Activated CD8-positive, alpha-beta memory T cell treated with anti-CD3 and anti-CD28 coated beads for 48 hours (primary cell): ENCODE measurements at regions not wholly inside any gene's neighbourhood (a gene's known extent, or its start where the extent isn't known, plus 50 kb on each side); places are given as distances from the start of the nearest gene placed in this dataset.

ENCODE experiments used
- DNase-seq, 3 experiments: peaks; one replicate each; pipeline ENCODE4 v3.0.0-alpha.2; 2020; ENCODE audit warnings: low read depth in 2 of 3, low spot score in 2 of 3

DNA sequence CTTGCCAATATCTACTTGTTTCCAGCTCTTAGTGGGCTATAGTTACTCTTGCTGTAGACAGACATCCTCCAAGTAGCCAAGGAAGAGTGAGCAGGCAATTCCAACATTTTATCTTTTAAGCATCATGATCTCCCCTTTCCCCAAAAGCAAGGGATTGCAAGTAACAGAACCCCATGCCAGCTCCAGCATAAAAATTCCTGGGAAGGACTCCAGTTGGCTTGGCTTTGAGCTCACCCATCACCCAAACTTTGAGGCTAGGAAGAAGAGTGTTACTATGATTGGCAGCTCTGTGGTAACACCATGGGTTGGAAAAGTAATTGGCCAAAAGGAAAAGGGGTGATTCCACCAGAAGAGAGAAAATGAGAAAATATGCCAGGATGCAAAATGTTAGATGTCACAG lies 1086.4 kb upstream of the RBFOX1 start:
- DNase-seq = no peak

DNA sequence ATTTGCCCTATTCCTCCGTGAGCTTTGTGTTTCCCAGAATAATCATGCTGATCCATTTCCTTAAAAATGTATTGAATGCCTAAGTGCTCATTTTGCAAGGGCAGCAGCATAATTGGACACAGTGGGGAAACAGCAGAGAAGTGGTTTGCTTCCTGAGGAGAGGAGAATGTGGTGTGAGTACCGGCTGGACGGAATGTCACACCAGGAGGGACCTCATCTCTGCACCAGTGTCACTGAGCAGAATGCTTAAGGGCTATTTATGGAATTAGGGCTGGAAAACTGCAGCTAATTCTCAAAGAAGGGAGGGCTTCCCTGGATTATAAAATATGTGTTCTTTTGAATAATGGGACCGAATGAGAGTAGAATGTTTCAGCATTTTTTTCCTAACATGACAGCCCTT lies 1100.6 kb upstream of the RBFOX1 start:
- DNase-seq = no peak

DNA sequence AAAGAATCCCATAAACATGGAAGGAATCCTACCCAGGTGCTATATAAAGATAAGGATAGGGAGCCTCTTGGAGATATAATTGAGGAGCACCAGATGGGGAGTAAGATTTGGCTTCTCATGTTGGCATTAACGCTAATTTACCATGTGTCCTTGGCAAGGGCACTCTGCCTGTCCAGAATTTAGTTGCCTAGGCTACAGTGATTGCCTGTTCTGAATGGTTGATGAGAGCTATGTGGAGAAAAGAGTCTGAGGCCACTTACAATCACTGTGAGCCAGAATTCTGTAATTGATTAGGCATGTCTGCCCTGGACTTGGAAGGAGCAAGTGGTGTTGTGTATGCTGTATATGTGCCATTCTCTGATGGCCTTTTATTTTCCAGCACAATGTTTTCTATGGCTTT lies 1101.2 kb upstream of the RBFOX1 start:
- no peak for DNase-seq

DNA sequence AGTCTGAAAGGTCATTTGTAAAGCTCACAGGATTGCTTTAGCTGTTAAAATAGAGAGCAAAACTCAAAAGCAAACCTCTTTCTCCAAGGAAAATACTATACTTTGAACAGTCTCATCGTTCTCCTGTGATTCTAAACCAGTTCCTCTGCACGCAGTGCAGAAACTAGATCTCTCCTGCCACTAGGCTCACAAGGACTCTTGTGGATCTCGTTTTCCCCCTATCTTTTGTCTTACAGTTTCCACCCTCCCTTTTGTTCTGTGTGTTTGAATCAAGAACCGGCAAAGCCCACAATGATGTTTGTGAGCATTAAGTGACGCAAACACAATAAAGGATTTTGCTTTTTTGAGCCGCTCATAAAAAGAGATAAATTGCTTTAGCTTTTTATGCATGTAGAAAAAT lies 1103.5 kb upstream of the RBFOX1 start:
- no peak for DNase-seq

DNA sequence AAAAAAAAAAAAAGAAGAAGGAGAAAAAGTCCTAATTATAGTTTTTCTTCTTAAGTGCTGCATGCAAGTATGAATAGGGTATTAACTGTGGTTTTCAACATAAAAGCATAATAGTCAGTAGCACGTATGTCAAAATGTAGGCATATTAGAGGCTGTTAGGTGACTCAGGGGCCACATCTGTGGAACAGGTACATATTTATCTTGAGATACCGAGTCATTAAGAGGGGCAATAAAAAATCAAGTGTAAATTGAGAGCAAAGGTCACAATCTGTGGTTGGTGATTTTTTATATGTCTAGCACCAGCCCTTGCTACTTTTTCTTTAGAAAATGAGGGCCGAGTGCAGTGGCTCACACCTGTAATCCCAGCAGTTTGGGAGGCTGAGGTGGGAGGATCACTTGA lies 1113.8 kb upstream of the RBFOX1 start:
- DNase-seq = no peak

DNA sequence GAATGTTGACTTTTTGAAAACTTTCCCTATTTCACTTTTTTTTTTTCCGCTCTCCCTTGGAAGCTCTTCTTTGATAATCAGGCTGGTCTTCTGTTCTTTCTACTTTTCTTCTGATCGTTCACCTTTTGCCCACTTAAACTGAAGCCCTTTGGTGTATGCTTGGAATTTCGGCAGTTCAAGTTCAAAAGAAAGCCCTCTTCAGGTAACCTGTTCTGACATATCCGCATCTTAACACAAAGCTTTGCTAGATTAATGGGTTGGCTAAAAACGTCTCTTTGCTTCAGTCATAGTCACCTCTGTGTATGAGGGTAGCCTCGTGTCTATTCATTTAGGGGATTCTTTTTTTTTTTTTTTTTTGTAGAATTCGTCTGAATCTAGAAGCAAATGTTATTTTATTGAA lies 1115.8 kb upstream of the RBFOX1 start:
- DNase-seq = no peak

DNA sequence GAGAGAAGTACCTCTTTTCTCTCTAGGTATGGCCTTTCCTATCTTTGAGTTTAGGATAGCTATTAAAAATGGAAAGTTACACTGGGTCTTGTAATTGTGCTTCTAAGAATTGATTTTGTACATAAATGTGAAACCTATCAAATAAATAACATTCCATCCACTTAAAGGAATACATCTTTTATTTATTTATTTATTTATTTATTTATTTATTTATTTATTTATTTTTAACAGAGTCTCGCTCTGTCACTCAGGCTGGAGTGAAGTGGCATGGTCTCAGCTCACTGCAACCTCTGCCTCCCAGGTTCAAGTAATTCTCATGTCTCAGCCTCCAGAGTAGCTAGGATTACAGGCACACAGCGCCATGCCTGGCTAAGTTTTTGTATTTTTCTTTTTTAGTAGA lies 1114.0 kb upstream of the EEF2KMT start:
- no peak for DNase-seq

DNA sequence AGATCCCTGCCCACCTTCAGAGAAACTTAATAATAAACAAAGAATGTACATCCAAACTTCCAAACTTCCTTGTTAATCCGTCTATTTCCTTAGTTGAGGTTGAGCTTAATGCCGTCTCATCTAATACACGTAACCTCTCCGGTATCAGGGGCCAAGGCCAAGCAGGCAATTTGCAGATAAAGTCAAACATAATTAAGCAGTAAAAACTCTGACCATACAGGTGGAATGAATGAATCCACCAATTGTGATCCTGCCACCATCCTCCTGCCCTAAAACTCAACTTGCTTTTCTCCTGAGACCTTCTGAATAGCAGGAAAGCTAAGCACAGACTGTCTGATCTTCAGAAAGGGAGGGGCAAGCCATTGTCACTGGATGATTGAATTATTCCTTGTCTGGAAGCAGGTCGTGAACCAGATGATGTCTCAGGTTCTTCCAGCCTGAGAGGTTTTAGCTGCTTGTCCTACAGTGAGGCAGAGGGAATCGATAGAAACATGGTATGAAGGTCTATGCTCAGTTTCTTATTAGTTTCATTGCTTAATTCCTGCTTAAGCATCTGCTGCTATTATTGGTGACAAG lies 1111.8 kb upstream of the EEF2KMT start:
- no peak for DNase-seq

DNA sequence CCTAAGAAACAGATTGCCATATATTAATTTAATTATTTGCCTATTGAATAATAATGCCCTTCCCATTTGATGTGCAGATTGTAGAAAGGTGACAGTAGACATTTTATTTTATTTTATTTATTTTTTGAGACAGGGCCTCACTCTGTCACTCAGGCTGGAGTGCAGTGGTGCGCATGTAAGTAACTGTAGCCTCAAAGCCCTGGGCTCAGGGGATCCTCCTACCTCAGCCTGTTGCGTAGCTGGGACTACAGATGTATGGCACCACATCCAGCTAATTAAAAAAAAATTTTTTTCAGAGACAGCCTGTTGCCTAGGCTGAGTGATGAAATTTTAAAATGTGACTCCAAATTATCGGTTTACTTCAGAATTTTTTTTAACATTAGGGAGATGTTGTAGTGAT lies 1110.0 kb upstream of the EEF2KMT start:
- no peak for DNase-seq

DNA sequence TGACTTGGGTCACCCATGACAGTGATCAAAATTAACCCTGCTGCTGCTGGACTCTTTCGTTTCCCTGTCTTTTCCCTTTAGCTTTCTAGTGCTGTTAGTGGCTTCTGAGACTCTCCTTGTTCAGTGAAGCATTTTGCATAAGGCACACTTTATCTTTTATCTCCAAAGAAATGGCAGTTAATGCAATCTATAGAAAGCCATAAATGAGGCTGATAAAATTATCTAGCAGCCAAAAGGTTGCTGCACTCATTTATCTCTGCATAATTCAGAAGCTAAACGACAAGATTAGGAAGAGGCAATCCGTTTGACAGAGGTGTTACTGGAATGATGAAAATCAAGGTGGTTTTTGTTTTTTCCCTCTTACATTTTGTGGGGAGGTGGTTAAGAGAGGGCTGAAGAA lies 1109.5 kb upstream of the EEF2KMT start:
- no peak for DNase-seq

DNA sequence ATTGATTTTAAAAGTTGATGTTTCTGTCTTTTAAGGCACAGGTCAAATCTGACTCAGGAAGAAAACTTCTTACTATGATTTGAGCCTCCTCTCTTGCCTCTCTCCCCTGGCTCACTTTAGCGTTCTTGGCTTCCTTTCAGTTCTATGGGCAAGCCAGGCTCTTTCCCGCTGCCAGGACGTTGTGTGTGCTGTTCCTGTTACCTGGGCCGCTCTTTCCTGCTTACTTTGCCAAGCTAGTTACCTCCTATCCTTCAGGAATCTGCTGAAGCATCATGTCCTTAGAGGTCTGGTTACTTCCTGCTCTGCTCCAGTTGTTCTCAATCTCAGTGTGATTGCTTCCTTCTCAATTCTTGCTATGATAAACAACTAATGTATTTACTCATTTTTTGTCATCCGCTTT lies 1108.5 kb upstream of the EEF2KMT start:
- DNase-seq = no peak

DNA sequence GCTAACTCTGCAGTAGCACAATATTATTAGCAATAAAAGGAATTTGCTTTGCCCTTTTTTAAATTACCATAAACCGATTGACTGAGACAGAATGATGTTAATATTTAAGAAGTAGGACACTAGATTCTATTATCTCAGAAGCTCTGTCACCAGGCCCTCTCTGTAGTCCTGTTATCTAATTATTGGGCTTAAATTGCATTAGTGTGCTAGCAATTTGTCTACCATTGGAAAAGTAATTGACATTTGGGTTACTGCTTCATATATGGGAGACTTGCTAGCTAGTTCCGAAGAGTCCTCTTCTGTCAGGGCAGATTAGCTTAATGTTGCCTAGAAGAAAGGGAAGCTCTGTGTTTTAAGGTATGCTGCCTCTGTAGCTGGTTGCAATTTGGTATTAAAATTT lies 1107.3 kb upstream of the EEF2KMT start:
- DNase-seq = no peak

DNA sequence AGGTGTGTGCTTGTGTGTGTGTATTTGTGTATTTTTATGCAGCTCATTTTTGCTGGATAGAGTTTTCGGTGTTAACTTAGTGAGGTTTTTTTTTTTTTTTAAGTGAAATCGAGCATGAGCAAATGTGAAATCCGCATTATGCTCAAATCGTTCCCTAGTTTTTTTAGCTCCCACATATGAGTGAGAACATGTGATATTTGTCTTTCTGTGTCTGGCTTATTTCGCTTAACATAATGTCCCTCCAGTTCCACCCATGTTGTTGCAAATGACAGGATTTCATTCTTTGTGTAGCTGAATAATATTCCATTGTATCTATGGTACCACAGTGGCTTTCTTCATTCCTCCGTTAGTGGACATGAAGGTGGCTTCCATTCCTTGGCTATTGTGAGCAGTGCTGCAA lies 1103.3 kb upstream of the EEF2KMT start:
- DNase-seq = no peak

DNA sequence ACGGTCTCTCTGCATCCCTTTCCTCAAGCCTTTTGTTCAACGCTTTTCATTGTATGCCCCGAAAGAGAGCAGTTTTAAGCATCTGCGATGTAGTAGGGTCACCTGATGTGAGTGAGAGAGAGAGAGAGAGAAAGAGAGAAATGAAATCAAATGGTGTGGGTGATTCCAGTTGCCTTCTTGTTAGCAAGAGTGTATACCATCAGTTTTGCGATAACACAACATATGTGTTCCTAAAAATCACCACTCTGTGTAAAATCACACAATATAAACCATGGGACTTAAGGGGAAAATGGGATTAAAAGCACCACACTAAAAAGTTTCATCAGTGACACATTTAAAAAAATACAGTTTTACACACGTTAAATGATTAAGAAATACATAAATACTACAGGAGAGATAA lies 1102.7 kb upstream of the EEF2KMT start:
- no peak for DNase-seq

DNA sequence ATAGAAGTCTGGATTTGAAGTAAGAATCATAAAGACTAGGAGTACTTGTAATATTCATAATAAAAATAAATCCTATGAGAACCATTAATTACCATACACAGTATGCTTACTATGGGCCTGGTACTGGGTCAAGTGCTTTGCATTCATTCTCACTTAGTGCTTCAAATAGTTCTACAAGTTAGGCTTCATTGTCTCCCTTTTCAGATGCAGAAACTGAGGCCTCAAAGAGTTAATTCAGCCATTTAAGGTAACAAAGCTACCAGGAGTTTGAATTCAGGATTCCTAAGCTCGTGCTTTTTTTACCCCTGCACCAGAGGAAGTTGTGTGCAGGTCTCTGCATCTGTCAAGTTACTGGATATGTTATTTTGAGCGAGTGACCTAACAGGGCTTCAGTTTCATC lies 1098.4 kb upstream of the EEF2KMT start:
- no peak for DNase-seq

DNA sequence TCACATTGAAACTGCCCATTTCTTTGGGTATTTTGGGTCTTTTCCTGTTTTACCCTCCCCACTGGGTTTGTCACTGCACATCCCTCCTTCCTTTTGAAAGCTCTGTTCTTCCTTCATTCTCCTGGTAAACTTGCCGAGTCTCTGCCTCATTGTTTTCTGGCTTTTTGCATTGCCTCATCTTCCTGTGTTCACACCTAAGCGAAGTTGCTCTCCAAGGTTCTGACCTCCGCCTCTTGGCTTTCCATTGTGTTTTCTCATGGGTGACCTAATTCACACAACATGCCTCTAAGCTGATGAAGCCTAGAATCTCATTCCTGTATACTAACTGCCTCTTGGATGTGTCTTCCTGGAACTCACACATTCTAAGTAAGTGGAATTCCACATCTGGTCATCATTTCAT lies 1096.1 kb upstream of the EEF2KMT start:
- no peak for DNase-seq

DNA sequence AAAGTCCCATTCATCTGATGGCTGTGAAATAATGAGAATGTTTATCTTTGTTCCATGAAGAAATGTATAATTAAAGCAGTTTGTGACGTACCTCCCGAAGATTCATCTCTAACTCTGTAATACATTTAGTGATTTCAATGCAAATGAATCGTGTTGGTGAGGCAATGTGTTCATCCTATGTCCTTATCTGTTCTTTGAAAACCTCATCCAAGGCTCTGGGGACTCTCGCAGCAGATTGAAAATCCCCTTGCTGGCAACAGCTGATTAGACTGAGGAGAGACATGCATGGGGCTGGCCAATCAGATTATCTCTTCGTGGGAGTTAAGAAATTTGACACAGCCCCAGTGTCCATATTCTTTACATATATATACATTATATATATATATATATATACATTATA lies 1095.4 kb upstream of the EEF2KMT start:
- DNase-seq = no peak

DNA sequence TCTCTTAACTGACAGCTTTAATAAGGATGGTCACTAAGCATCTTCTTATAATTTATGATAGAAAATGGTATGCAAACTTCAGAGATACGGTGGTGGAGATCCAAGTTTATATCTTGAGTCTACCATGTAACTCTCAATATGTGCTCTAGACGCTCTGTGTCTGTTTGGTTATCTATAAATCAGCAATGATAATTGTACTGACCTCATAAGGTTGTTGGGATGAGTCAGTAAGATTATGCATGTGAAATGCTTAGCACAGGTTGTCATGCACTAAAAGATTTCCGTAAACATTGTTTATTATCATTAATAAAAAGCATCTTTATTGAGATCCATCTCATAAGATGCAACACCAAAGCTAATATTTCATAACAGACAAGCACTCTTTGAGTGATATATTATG lies 1094.9 kb upstream of the EEF2KMT start:
- no peak for DNase-seq

DNA sequence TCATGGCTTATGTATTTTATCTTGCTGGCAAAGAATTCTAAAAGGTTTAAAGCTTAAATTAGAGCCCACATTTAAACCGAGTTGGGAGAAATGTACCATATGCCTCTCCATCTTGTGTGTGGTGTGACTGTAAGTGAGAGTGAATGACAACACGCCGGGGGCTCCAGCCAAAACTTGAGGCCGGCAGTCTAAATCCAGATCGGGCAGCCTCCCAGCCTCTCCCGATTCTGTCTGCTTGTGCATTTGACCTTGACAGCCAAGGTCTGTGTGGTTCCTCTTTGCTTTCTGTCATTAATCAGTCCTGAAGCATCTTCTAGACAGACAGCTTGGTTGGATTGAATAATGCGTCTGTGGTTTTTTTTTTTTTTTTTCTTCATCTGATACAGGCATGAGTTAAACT lies 1093.2 kb upstream of the EEF2KMT start:
- no peak for DNase-seq

DNA sequence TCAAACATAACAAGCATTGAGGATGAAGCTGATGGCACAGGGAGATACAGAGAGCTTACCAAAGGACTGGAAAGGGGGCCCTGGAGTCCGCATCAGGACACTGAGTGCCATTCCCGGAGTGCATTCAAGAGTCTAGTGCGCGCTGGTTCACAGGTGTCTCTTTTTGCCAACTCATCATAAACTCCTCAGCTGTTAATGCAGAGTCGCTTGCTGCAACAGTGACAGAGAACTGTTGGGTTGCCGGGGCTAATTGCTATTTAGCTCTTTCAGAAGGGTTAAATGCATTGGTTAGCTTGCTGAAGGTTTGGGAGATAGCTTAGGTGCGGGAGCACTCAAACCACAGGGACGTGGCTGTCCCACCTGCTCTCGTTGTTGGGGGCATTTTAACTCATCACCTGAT lies 1091.6 kb upstream of the EEF2KMT start:
- DNase-seq = no peak

DNA sequence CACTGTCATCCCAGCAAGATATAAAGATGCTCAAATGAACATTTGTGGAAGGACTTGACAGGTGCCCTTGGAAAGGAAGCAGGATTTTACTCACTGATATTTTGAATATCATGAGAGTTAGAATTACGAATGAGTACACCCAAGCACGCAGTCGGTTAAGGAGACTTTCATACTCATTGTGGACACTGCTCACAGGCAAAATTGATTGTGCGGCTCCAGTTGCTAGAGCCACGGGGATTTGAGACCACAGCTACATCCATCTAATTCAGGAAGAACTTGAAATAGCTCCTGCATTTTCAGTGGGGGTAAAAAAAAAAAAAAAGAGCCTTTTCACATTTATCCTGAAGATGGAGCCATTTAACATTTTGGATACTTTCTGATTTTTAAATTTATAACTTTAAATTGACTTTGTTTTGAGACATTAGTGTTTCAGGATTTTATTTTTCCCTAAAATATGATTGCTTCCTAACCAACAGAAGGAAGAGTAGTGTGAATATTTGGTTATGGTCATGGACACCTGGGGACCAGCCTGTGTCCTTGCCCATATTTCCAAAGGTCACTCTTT lies 1080.1 kb upstream of the EEF2KMT start:
- DNase-seq = no peak

DNA sequence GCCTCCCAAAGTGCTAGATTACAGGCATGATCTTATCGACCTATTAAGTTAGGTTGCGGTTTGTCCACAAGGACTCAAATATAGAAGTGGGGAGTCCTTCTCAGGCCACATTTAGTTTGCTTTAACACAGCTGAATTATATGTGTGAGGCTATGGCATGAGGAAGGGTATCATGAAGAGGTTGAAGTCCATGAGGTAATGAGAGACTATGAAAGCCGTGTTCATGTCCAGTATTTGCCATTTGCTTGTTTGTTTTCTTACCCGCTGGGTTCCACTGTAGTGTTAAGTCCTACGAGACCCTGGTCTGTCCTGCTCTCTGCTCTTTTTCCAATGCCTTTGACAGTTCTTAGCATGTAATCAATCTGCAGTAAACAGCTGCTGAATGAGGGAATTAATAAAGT lies 1072.4 kb upstream of the EEF2KMT start:
- DNase-seq = no peak

DNA sequence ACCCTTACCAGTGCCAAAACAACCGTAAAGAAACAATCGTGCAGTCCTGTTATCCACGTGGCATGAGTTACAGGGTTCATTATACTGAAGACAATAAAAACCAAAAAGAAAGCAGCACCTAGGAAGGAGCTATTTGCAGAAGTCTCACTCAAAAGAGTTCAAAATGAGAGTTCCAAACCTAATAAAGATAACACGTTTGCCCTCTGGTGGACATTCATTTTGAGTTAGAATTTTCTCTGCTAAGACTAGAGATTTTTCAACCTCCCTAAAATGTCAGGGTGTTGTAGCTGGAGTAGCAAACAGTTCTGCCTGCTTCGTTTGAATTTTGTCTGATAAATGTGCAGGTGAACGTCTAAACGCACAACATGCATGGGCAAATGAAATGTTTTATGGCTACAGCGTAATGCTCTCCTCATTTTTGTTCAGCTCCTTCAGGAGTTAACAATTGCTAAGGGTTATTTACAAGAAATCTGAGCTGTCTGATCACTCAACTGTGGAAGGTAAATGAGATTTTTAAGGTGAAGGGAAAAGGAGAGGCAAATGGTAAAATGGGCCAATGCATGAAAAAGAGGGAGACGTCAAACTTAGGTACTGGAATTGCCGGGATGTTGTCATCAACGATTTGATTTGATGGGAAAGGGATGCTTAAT lies 1067.9 kb upstream of the EEF2KMT start:
- DNase-seq = no peak
